Smooth muscle cell (in vitro differentiated cells): ENCODE measurements at regions not wholly inside any gene's neighbourhood (a gene's known extent, or its start where the extent isn't known, plus 50 kb on each side); places are given as distances from the start of the nearest gene placed in this dataset.

ENCODE experiments used
- DNase-seq: peaks from one replicate; lab custom pipeline; 2025; ENCODE audit not compliant: unreplicated experiment; lab: John Stamatoyannopoulos, UW
- H2AFZ ChIP-seq: fragments of 200-600 bp; sonication (generic); 2 replicates; pipeline ENCODE4 v1.6.0; 2016; ENCODE audit warnings: antibody characterized with exemption, low read depth, mild to moderate bottlenecking
- H3F3A ChIP-seq: fragments of 200-600 bp; sonication (generic); 2 replicates; pipeline ENCODE4 v1.6.0; 2017; ENCODE audit warnings: antibody characterized with exemption, low read depth
- H3K27ac ChIP-seq: fragments of 200-600 bp; sonication (generic); 2 replicates; pipeline ENCODE4 v1.5.1; 2016; ENCODE audit warnings: low read depth, mild to moderate bottlenecking
- H3K27me3 ChIP-seq: fragments of 200-600 bp; sonication (generic); 2 replicates; pipeline ENCODE4 v1.6.1; 2016; ENCODE audit warnings: low read depth, mild to moderate bottlenecking
- H3K36me3 ChIP-seq: fragments of 200-600 bp; sonication (generic); 2 replicates; pipeline ENCODE4 v1.5.1; 2016; ENCODE audit warnings: low read depth
- H3K4me1 ChIP-seq: fragments of 200-600 bp; sonication (generic); 2 replicates; pipeline ENCODE4 v1.5.1; 2016; ENCODE audit warnings: low read depth
- H3K4me2 ChIP-seq: fragments of 200-600 bp; sonication (generic); 2 replicates; pipeline ENCODE4 v1.6.0; 2016; ENCODE audit warnings: mild to moderate bottlenecking
- H3K4me3 ChIP-seq: fragments of 200-600 bp; sonication (generic); 2 replicates; pipeline ENCODE4 v1.5.1; 2016; ENCODE audit warnings: mild to moderate bottlenecking
- H3K79me2 ChIP-seq: fragments of 200-600 bp; sonication (generic); 2 replicates; pipeline ENCODE4 v1.6.0; 2016; ENCODE audit warnings: low read depth, mild to moderate bottlenecking
- H3K9ac ChIP-seq: fragments of 200-600 bp; sonication (generic); 2 replicates; pipeline ENCODE4 v1.6.0; 2016; ENCODE audit warnings: low read depth
- H3K9me3 ChIP-seq: fragments of 200-600 bp; sonication (generic); replicated peaks from 2 replicates; pipeline ENCODE4 v1.5.1; 2016; ENCODE audit warnings: low read depth
- H4K20me1 ChIP-seq: fragments of 200-600 bp; sonication (generic); 2 replicates; pipeline ENCODE4 v1.6.0; 2016; ENCODE audit warnings: low read depth
- CTCF ChIP-seq: fragments of 200-600 bp; sonication (generic); IDR thresholded peaks from 2 replicates; pipeline ENCODE4 v1.5.1; 2017; ENCODE audit warnings: borderline replicate concordance, mild to moderate bottlenecking, antibody characterized with exemption; ENCODE audit not compliant: insufficient read depth, poor library complexity, severe bottlenecking
- WGBS: methylation state at CpG from one replicate; pipeline ENCODE4 v1.1.7; 2016; ENCODE audit warnings: low lambda C conversion rate; 5-methylcytosine and 5-hydroxymethylcytosine counted together

- Histone ChIP-seq H3K79me2 (no peaks in the 10 kb centered on the region), H4K20me1 (no peaks in the 10 kb centered on the region), H2AFZ (no peak overlapping the region), H3K9ac (no peak overlapping the region), H3F3A (no peaks in the 10 kb centered on the region), H3K36me3 (no peaks in the 10 kb centered on the region), H3K4me2 (no peak overlapping the region), H3K27ac (no peak overlapping the region), H3K9me3 (no peaks in the 10 kb centered on the region), H3K27me3 (peaks cover 8% of the 10 kb centered on the region), H3K4me3 (no peak overlapping the region), H3K4me1 (no peaks in the 10 kb centered on the region)
- DNase-seq, result no peak
- TF ChIP-seq CTCF, result no peak
- WGBS, result 70% methylated on average over 4 of the region's 4 CpGs
Observed at GRCh38 chr17:51353296-51353695, 93.0 kb downstream of the UTP18 start.

GRCh38 chr17:51354936-51355335, 94.6 kb downstream of the UTP18 start:
- Histone ChIP-seq H2AFZ (no peak overlapping the region), H3K4me1 (no peaks in the 10 kb centered on the region), H4K20me1 (no peaks in the 10 kb centered on the region), H3K4me3 (no peak overlapping the region), H3K4me2 (no peak overlapping the region), H3K9me3 (no peaks in the 10 kb centered on the region), H3K27ac (no peak overlapping the region), H3K27me3 (no peaks in the 10 kb centered on the region), H3K79me2 (no peaks in the 10 kb centered on the region), H3F3A (no peaks in the 10 kb centered on the region), H3K9ac (no peak overlapping the region), H3K36me3 (no peaks in the 10 kb centered on the region)
- DNase-seq, result no peak
- WGBS, result 82% methylated on average over 2 of the region's 2 CpGs
- TF ChIP-seq CTCF, result no peak

GRCh38 chr17:51355441-51356410, 95.4 kb downstream of the UTP18 start:
- no peaks in the 10 kb centered on the region for H3K36me3 ChIP-seq
- H3K9ac ChIP-seq, result no peak overlapping the region
- H3K9me3 ChIP-seq, result no peaks in the 10 kb centered on the region
- no peak for DNase-seq
- WGBS, result 61% methylated on average over 18 of the region's 18 CpGs
- H3K4me1 ChIP-seq, result no peaks in the 10 kb centered on the region
- no peak overlapping the region for H3K4me2 ChIP-seq
- no peak overlapping the region for H3K4me3 ChIP-seq
- no peaks in the 10 kb centered on the region for H3K27me3 ChIP-seq
- no peak overlapping the region for H3K27ac ChIP-seq
- H3K79me2 ChIP-seq, result no peaks in the 10 kb centered on the region
- H2AFZ ChIP-seq, result no peak overlapping the region
- H4K20me1 ChIP-seq, result no peaks in the 10 kb centered on the region
- TF ChIP-seq CTCF, result no peak
- no peaks in the 10 kb centered on the region for H3F3A ChIP-seq
